NCI-H128 (cell line): ENCODE measurements at regions not wholly inside any gene's neighbourhood (a gene's known extent, or its start where the extent isn't known, plus 50 kb on each side); places are given as distances from the start of the nearest gene placed in this dataset.
"Not testable (repeated sequence)": the region's sequence is repeated elsewhere in the genome, so short reads cannot be mapped to it uniquely, and the experiment has no call there.

Source experiments
- DNase-seq: peaks from one replicate; lab custom pipeline; 2025; ENCODE audit not compliant: unreplicated experiment; lab: John Stamatoyannopoulos, UW

- no peak for DNase-seq
These were observed 87.1 kb upstream of the USP9X start for GRCh38 chrX:40998123-40998522.

GRCh38 chrX:41001327-41001726 is 83.9 kb upstream of the USP9X start:
- no peak for DNase-seq

GRCh38 chrX:41002026-41002425 is 83.2 kb upstream of the USP9X start:
- no peak for DNase-seq

GRCh38 chrX:41003506-41004270 is 81.6 kb upstream of the USP9X start:
- DNase-seq, result no peak

GRCh38 chrX:41005445-41005992 is 79.7 kb upstream of the USP9X start:
- DNase-seq, result no peak

- DNase-seq, result no peak
These were observed 75.1 kb upstream of the USP9X start for GRCh38 chrX:41009850-41010846.

GRCh38 chrX:41014776-41015360 is 70.4 kb upstream of the USP9X start:
- DNase-seq, result no peak

- DNase-seq, result not testable (repeated sequence)
These were observed 67.5 kb upstream of the USP9X start for GRCh38 chrX:41017785-41018184.

- not testable (repeated sequence) for DNase-seq
These were observed 66.7 kb upstream of the USP9X start for GRCh38 chrX:41018391-41019040.

- DNase-seq, result no peak
These were observed 66.2 kb upstream of the USP9X start for GRCh38 chrX:41019041-41019392.

GRCh38 chrX:41022566-41022965 is 62.7 kb upstream of the USP9X start:
- no peak for DNase-seq

GRCh38 chrX:41023098-41023497 is 62.1 kb upstream of the USP9X start:
- DNase-seq, result no peak

GRCh38 chrX:41024335-41024734 is 60.9 kb upstream of the USP9X start:
- not testable (repeated sequence) for DNase-seq

- DNase-seq, result no peak
These were observed 60.5 kb upstream of the USP9X start for GRCh38 chrX:41024755-41025154.

- DNase-seq, result no peak
These were observed 59.1 kb upstream of the USP9X start for GRCh38 chrX:41025926-41026701.

- no peak for DNase-seq
These were observed 58.6 kb upstream of the USP9X start for GRCh38 chrX:41026702-41027078.

GRCh38 chrX:41029332-41029731 is 55.9 kb upstream of the USP9X start:
- no peak for DNase-seq

- DNase-seq, result no peak
These were observed 53.8 kb upstream of the USP9X start for GRCh38 chrX:41031256-41031967.

GRCh38 chrX:41033299-41033698 is 51.9 kb upstream of the USP9X start:
- no peak for DNase-seq
